CD8-positive, alpha-beta memory T cell (primary cell): ENCODE measurements at regions not wholly inside any gene's neighbourhood (a gene's known extent, or its start where the extent isn't known, plus 50 kb on each side); places are given as distances from the start of the nearest gene placed in this dataset.

Experiments used
- CTCF ChIA-PET: fragments of 350-600 bp; sonication (Branson Sonifier 250); formaldehyde crosslinking; loops from one replicate; lab custom pipeline; 2021; ENCODE audit warnings: antibody characterized with exemption; lab: Charles Lee
- POLR2A ChIA-PET: fragments of 350-600 bp; sonication (Branson Sonifier 250); formaldehyde crosslinking; loops from one replicate; lab custom pipeline; 2021; ENCODE audit warnings: antibody characterized with exemption; lab: Charles Lee
- DNase-seq, 5 donors: peaks; one replicate each; pipeline versions ENCODE4 v3.0.0 to v3.0.0-alpha.2; 2020 to 2022; ENCODE audit warnings: mixed read lengths in 1 of 5
- H3K27ac ChIP-seq: one replicate; pipeline ENCODE4 v1.7.0; 2013; ENCODE audit warnings: low read depth, mild to moderate bottlenecking, low read length, moderate library complexity
- H3K27me3 ChIP-seq: 2 replicates; pipeline ENCODE4 v1.7.0; 2013; ENCODE audit warnings: low read length, mild to moderate bottlenecking; ENCODE audit not compliant: insufficient read depth, poor library complexity, severe bottlenecking
- H3K36me3 ChIP-seq: 2 replicates; pipeline ENCODE4 v1.7.0; 2013; ENCODE audit warnings: mild to moderate bottlenecking, low read length, moderate library complexity; ENCODE audit not compliant: insufficient read depth
- H3K4me1 ChIP-seq: 2 replicates; pipeline ENCODE4 v1.7.0; 2013; ENCODE audit warnings: mild to moderate bottlenecking, low read length, moderate library complexity; ENCODE audit not compliant: insufficient read depth
- H3K4me3 ChIP-seq: 2 replicates; pipeline ENCODE4 v1.7.0; 2013; ENCODE audit warnings: mild to moderate bottlenecking, low read length
- H3K9me3 ChIP-seq: 2 replicates; pipeline ENCODE4 v1.7.0; 2013; ENCODE audit warnings: mild to moderate bottlenecking, low read length
- H3K27ac Mint-ChIP-seq, 8 donors: one replicate each; pipeline ENCODE4 v1.8.0; 2020 to 2021; ENCODE audit warnings: mixed read lengths in 8 of 8, mild to moderate bottlenecking in 6 of 8, inconsistent platforms in 3 of 8, moderate library complexity in 3 of 8
- H3K27me3 Mint-ChIP-seq, 2 donors: one replicate each; pipeline ENCODE4 v1.8.0; 2020 to 2021; ENCODE audit warnings: mixed read lengths in 2 of 2, mild to moderate bottlenecking in 1 of 2, moderate library complexity in 1 of 2
- H3K36me3 Mint-ChIP-seq, 3 donors: one replicate each; pipeline ENCODE4 v1.8.0; 2020 to 2021; ENCODE audit warnings: mixed read lengths in 3 of 3, inconsistent platforms in 1 of 3, mild to moderate bottlenecking in 1 of 3
- H3K4me1 Mint-ChIP-seq, 3 donors: one replicate each; pipeline ENCODE4 v1.8.0; 2020 to 2021; ENCODE audit warnings: mixed read lengths in 3 of 3, inconsistent platforms in 1 of 3, mild to moderate bottlenecking in 1 of 3
- H3K4me3 Mint-ChIP-seq, 7 donors: one replicate each; pipeline ENCODE4 v1.8.0; 2020 to 2021; ENCODE audit warnings: mixed read lengths in 7 of 7, mild to moderate bottlenecking in 6 of 7, moderate library complexity in 4 of 7, inconsistent platforms in 2 of 7
- H3K9me3 Mint-ChIP-seq, 5 donors: one replicate each; pipeline ENCODE4 v1.8.0; 2020 to 2022; ENCODE audit warnings: mixed read lengths in 5 of 5, mild to moderate bottlenecking in 3 of 5, moderate library complexity in 2 of 5, inconsistent platforms in 1 of 5

DNA sequence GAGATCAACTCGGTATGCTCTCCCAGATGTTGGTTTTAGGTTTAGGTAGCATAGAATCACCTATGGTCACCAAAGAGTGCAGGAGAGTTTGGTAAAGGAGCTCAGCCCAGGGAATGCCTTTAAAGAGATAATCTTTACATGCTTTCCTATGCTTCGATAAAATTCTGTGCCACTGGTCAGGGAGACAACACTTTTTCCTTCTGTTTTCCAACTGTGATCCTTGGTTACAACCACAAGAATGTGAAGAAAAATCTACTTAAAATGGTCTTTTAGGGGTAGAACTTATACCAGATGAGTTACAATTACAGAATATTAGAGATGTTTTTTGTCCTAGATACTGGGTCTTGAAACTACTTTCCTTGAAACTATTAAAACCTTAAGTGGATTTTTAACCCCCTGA, 895.6 kb downstream of the TTLL7 start:
- Histone ChIP-seq H3K27ac (no peak overlapping the region), H3K4me1 (no peaks in the 10 kb centered on the region), H3K36me3 (no peaks in the 10 kb centered on the region), H3K9me3 (no peaks in the 10 kb centered on the region), H3K4me3 (no peak overlapping the region), H3K27me3 (no peaks in the 10 kb centered on the region)
- no peak overlapping the region for H3K27ac Mint-ChIP-seq
- ChIA-PET POLR2A (no interaction called here), CTCF (no interaction called here)
- no peaks in the 10 kb centered on the region for H3K4me1 Mint-ChIP-seq
- no peak for DNase-seq
- no peak overlapping the region for H3K4me3 Mint-ChIP-seq
- peaks cover 0 to 2% (median 0%) of the 10 kb centered on the region in 5 donors for H3K9me3 Mint-ChIP-seq
- no peaks in the 10 kb centered on the region for H3K36me3 Mint-ChIP-seq
- H3K27me3 Mint-ChIP-seq, result peaks cover 0 to 1% of the 10 kb centered on the region in 2 donors

DNA sequence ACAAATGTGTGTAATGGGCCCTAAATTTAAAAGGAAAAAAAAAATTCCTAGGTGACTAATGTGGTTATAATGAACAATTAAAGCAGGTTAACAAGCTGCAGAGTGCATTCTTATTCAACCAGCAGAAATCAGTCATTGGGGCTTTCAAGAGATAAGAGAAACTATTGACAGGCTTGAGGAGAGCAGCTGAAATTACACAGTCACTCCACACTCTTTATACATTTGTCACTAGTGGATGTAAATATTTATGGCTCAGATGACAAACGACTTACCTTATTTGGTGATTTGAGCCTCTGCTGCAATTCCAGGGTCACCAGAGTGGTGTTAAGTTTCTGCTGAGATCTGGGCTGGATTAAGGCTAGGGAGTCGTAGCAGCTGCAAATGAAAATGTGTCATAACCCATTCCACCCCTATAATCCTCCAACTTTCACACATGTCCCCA, 896.3 kb downstream of the TTLL7 start:
- POLR2A ChIA-PET, result no interaction called here

DNA sequence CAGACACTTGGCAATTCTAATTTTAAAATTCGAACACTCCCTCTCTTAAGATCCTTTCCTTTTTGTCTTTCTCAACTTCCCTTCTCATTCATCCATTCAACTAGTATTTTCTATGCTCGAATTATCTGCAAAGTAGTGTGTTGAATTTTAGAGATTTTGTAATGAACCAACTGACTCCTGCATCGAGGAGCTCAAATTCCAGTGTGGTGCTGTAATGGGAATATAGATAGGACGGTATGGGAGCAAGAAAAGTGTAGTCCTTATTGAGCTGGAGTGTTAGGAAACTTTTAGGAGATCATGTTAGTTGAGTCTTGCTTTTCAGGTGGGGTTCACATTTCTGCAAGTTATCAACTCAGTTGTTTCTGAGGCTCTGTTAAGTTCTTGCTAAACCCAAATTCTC, 897.5 kb downstream of the TTLL7 start:
- DNase-seq, result no peak
- H3K27me3 ChIP-seq, result no peaks in the 10 kb centered on the region
- no peak overlapping the region for H3K27ac ChIP-seq
- no peaks in the 10 kb centered on the region for H3K36me3 ChIP-seq
- Mint-ChIP-seq H3K27me3 (peaks cover 0 to 1% of the 10 kb centered on the region in 2 donors), H3K9me3 (peaks cover 0 to 2% (median 0%) of the 10 kb centered on the region in 5 donors), H3K4me3 (no peak overlapping the region), H3K4me1 (no peaks in the 10 kb centered on the region), H3K36me3 (no peaks in the 10 kb centered on the region), H3K27ac (no peak overlapping the region)
- ChIA-PET CTCF (no interaction called here), POLR2A (no interaction called here)
- H3K9me3 ChIP-seq, result no peaks in the 10 kb centered on the region
- H3K4me3 ChIP-seq, result no peak overlapping the region
- H3K4me1 ChIP-seq, result no peaks in the 10 kb centered on the region

More for the DNA sequence above, 896.3 kb downstream of the TTLL7 start:
- H3K27me3 ChIP-seq, result no peaks in the 10 kb centered on the region
- Mint-ChIP-seq H3K4me3 (no peak overlapping the region), H3K36me3 (no peaks in the 10 kb centered on the region), H3K27ac (no peak overlapping the region), H3K27me3 (peaks cover 0 to 1% of the 10 kb centered on the region in 2 donors), H3K4me1 (no peaks in the 10 kb centered on the region), H3K9me3 (peaks cover 0 to 2% (median 0%) of the 10 kb centered on the region in 5 donors)
- no peaks in the 10 kb centered on the region for H3K36me3 ChIP-seq
- H3K4me1 ChIP-seq, result no peaks in the 10 kb centered on the region
- no peaks in the 10 kb centered on the region for H3K9me3 ChIP-seq
- no peak for DNase-seq
- CTCF ChIA-PET, result no interaction called here
- H3K27ac ChIP-seq, result no peak overlapping the region
- no peak overlapping the region for H3K4me3 ChIP-seq

DNA sequence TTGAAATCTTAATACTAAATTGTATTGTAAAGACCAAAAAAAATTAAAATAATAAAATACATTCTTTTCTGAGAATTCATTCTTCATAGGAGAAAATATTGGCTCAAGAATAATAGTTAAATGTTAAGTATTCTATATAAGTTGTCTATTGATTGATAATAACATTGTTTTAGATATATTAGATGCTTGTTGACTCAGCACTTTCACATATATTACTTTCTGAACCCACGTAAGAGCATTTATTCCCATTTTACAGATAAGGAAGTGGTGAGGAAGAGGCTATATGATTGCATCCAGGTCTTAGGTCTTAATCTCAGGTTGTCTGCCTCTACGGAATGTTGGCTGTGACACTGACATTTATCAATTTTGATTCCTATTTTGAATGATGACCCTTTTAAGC, 898.8 kb downstream of the TTLL7 start:
- DNase-seq, result no peak
- Histone ChIP-seq H3K9me3 (no peaks in the 10 kb centered on the region), H3K27ac (no peak overlapping the region), H3K27me3 (no peaks in the 10 kb centered on the region), H3K36me3 (no peaks in the 10 kb centered on the region), H3K4me1 (no peaks in the 10 kb centered on the region), H3K4me3 (no peak overlapping the region)
- Mint-ChIP-seq H3K27ac (no peak overlapping the region), H3K27me3 (peaks cover 0 to 1% of the 10 kb centered on the region in 2 donors), H3K4me1 (no peaks in the 10 kb centered on the region), H3K36me3 (no peaks in the 10 kb centered on the region), H3K9me3 (peaks cover 0 to 7% (median 2%) of the 10 kb centered on the region in 5 donors), H3K4me3 (no peak overlapping the region)
- ChIA-PET CTCF (no interaction called here), POLR2A (no interaction called here)

DNA sequence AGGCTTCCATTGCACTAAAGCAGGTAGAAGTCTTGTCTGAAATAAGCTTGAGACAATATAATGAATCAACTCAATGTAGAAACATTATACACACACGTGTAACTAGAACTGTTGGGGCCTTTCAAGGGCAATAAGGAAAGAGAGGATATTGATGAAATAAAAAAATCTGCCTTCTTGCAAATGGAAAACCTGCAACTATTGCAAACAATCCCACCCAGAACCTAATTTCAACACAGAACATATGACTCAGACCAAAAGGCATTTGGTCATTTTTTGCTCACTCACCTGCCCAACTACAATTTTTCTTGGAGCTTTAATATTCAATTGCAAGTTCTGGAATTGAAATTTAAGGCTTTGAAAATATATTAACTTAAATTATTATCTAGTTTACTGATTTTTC, 900.1 kb downstream of the TTLL7 start:
- no peaks in the 10 kb centered on the region for H3K4me1 Mint-ChIP-seq

DNA sequence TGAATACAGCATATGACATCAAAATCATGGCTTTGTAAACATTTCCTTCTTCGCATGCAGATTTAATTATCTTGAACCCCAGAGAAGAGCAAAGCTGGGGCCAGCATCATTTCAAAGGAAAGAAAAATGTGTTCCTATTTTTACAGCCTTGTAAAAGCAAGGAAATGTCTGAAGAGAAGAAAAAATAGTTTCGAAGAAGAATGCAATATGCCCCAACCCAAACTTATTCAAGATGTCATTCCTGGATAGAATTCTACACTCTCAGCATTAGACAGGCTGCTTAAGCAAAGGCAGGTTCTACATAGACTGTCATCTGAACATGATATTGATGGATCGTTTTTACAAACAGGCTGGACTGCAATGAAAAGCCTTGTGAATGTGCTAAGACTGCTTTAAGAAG, 900.8 kb downstream of the TTLL7 start:
- H3K27me3 Mint-ChIP-seq, result peaks cover 0 to 1% of the 10 kb centered on the region in 2 donors

More for the DNA sequence above, 900.1 kb downstream of the TTLL7 start:
- Histone ChIP-seq H3K4me3 (no peak overlapping the region), H3K9me3 (no peaks in the 10 kb centered on the region), H3K36me3 (no peaks in the 10 kb centered on the region), H3K27me3 (no peaks in the 10 kb centered on the region), H3K4me1 (no peaks in the 10 kb centered on the region), H3K27ac (no peak overlapping the region)
- CTCF ChIA-PET, result no interaction called here
- H3K27me3 Mint-ChIP-seq, result peaks cover 0 to 1% of the 10 kb centered on the region in 2 donors
- peaks cover 0 to 7% (median 4%) of the 10 kb centered on the region in 5 donors for H3K9me3 Mint-ChIP-seq
- no peak for DNase-seq
- no peak overlapping the region for H3K4me3 Mint-ChIP-seq
- POLR2A ChIA-PET, result no interaction called here
- H3K36me3 Mint-ChIP-seq, result no peaks in the 10 kb centered on the region
- no peak overlapping the region for H3K27ac Mint-ChIP-seq

DNA sequence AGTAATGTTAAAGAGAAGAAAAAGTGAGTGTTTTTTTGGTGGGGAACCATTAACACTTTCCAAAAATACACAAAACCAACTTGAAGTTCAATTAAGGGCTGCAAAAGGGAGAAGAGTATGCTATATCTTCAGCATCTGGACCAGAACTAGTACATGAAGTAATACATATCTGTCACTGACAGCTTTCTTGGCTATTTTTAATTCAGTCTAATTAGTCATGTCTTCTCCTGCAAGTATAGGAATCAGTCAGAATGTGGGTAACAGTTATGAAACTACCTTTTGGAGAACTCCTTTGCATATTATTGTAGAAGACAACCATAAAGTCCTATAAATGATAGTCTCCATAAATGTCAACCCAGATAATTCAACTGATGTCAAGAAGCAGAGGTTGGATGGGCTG, 901.2 kb downstream of the TTLL7 start:
- POLR2A ChIA-PET, result no interaction called here
- Mint-ChIP-seq H3K27ac (no peak overlapping the region), H3K4me1 (no peaks in the 10 kb centered on the region), H3K36me3 (no peaks in the 10 kb centered on the region), H3K4me3 (no peak overlapping the region), H3K9me3 (peaks cover 0 to 8% (median 6%) of the 10 kb centered on the region in 5 donors), H3K27me3 (peaks cover 0 to 1% of the 10 kb centered on the region in 2 donors)
- Histone ChIP-seq H3K27ac (no peak overlapping the region), H3K36me3 (no peaks in the 10 kb centered on the region), H3K9me3 (no peaks in the 10 kb centered on the region), H3K4me3 (no peak overlapping the region), H3K4me1 (no peaks in the 10 kb centered on the region), H3K27me3 (no peaks in the 10 kb centered on the region)
- DNase-seq, result no peak
- CTCF ChIA-PET, result no interaction called here

More for the DNA sequence above, 900.8 kb downstream of the TTLL7 start:
- no peak for DNase-seq
- Histone ChIP-seq H3K4me3 (no peak overlapping the region), H3K4me1 (no peaks in the 10 kb centered on the region), H3K27ac (no peak overlapping the region), H3K36me3 (no peaks in the 10 kb centered on the region), H3K9me3 (no peaks in the 10 kb centered on the region), H3K27me3 (no peaks in the 10 kb centered on the region)
- Mint-ChIP-seq H3K36me3 (no peaks in the 10 kb centered on the region), H3K4me1 (no peaks in the 10 kb centered on the region), H3K9me3 (peaks cover 0 to 7% (median 6%) of the 10 kb centered on the region in 5 donors), H3K4me3 (no peak overlapping the region), H3K27ac (no peak overlapping the region)
- POLR2A ChIA-PET, result no interaction called here
- CTCF ChIA-PET, result no interaction called here

- no peak overlapping the region for H3K27ac Mint-ChIP-seq
- peaks cover 0 to 11% (median 5%) of the 10 kb centered on the region in 5 donors for H3K9me3 Mint-ChIP-seq
- H3K27me3 ChIP-seq, result no peaks in the 10 kb centered on the region
- H3K4me3 ChIP-seq, result no peak overlapping the region
- H3K36me3 Mint-ChIP-seq, result no peaks in the 10 kb centered on the region
- no peaks in the 10 kb centered on the region for H3K4me1 ChIP-seq
- H3K4me1 Mint-ChIP-seq, result no peaks in the 10 kb centered on the region
- H3K27me3 Mint-ChIP-seq, result no peaks in the 10 kb centered on the region
- no peaks in the 10 kb centered on the region for H3K36me3 ChIP-seq
- DNase-seq, result no peak
- no peak overlapping the region for H3K27ac ChIP-seq
- CTCF ChIA-PET, result no interaction called here
- no peaks in the 10 kb centered on the region for H3K9me3 ChIP-seq
- H3K4me3 Mint-ChIP-seq, result no peak overlapping the region
- POLR2A ChIA-PET, result no interaction called here
Observed at GRCh38 chr1:83095570-83095969, 903.4 kb downstream of the TTLL7 start.

DNA sequence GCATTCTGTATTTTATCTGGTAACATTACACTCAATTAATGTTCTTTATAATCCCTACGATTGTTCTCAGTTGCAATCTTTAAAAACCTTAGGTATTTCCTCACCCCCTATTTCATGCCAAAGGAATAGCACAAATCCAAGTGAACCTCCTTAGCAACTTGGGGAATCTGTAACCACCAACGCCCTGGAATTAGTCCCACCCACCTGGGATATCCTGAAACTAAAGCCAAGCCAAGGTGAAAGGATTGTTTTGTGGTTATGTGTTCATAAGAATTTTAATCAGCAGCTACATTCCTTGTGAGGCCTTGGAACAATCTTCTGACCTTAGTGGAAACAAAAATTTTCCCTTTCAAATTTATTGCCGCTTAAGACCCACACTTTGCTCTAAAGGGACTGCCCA, 908.7 kb downstream of the TTLL7 start:
- POLR2A ChIA-PET, result no interaction called here
- CTCF ChIA-PET, result no interaction called here

More for the DNA sequence above, 908.7 kb downstream of the TTLL7 start:
- Histone ChIP-seq H3K4me3 (no peak overlapping the region), H3K9me3 (no peaks in the 10 kb centered on the region), H3K36me3 (no peaks in the 10 kb centered on the region), H3K27me3 (no peaks in the 10 kb centered on the region), H3K27ac (no peak overlapping the region), H3K4me1 (no peaks in the 10 kb centered on the region)
- H3K27me3 Mint-ChIP-seq, result no peaks in the 10 kb centered on the region
- DNase-seq, result no peak
- no peaks in the 10 kb centered on the region for H3K36me3 Mint-ChIP-seq
- H3K27ac Mint-ChIP-seq, result no peak overlapping the region
- no peaks in the 10 kb centered on the region for H3K4me1 Mint-ChIP-seq
- no peak overlapping the region for H3K4me3 Mint-ChIP-seq
- peaks cover 0 to 16% (median 3%) of the 10 kb centered on the region in 5 donors for H3K9me3 Mint-ChIP-seq
